Astrocyte of the spinal cord (primary cell): ENCODE measurements at regions not wholly inside any gene's neighbourhood (a gene's known extent, or its start where the extent isn't known, plus 50 kb on each side); places are given as distances from the start of the nearest gene placed in this dataset.

ENCODE experiments used
- DNase-seq: peaks from one replicate; pipeline ENCODE4 v3.0.0; 2011; ENCODE audit warnings: low read depth, low spot score
- H3K4me3 ChIP-seq: 2 replicates; pipeline ENCODE4 v1.5.1; 2011; ENCODE audit warnings: low read depth, mild to moderate bottlenecking, low read length, moderate library complexity
- CTCF ChIP-seq: IDR thresholded peaks from 2 replicates; pipeline ENCODE4 v1.5.1; 2012; ENCODE audit warnings: low read depth, mild to moderate bottlenecking, low read length, inconsistent platforms
- in situ Hi-C: cut with HindIII; loops from 2 replicates; pipeline ENCODE4 v1.10.0; 2017; ENCODE audit warnings: low sequenced_read_pairs

GRCh38 chr10:3834947-3835346 is 49.9 kb upstream of the KLF6 start:
- in situ Hi-C loops = no loop called here
- DNase-seq = no peak
- no peak for TF ChIP-seq CTCF
- no peak overlapping the region for H3K4me3 ChIP-seq
